ENCODE measurements at regions not wholly inside any gene's neighbourhood (a gene's known extent, or its start where the extent isn't known, plus 50 kb on each side); places are given as distances from the start of the nearest gene placed in this dataset.
"Not testable (repeated sequence)": the region's sequence is repeated elsewhere in the genome, so short reads cannot be mapped to it uniquely, and the experiment has no call there.

DNA sequence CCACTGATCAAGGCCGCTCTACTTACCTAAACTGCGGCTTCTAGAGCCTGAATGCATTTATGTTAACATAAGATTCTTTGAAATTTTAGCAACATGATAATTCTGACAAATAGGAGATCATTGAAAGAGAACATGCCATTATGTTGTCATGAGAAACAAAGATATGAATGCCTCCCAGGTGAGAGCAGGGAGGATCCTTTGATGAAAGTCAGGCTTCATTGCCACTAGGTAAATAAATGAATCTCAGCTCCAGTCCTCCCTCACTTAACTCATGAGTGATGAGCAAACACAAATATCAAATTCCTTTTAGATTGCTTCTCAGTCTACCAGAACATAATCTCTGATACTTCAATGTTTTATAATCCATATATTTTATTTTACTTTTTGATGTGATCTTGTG lies 463.2 kb upstream of the CDH7 start:
- DNase-seq (ENCODE audit: low spot score): no peak

DNA sequence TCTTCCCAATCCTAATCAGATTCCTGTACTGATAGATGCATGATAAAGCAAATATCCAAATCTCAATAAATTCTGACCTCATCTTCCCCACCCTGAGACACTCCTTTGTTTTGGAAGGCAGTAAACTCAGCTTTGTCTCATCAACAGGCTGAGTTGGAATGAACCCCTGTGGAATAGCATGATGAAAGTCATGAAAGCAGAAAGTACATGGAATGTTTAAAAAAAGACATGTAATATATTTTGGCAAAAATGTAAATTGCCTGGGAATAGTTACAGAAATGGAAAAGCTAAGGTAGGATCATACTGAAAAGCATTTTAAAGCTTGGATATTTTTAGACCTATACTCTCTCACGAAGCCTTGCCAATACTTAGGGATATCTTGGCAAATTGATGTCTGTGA lies 468.7 kb upstream of the CDH7 start:
- no peak for DNase-seq (ENCODE audit: low spot score)

DNA sequence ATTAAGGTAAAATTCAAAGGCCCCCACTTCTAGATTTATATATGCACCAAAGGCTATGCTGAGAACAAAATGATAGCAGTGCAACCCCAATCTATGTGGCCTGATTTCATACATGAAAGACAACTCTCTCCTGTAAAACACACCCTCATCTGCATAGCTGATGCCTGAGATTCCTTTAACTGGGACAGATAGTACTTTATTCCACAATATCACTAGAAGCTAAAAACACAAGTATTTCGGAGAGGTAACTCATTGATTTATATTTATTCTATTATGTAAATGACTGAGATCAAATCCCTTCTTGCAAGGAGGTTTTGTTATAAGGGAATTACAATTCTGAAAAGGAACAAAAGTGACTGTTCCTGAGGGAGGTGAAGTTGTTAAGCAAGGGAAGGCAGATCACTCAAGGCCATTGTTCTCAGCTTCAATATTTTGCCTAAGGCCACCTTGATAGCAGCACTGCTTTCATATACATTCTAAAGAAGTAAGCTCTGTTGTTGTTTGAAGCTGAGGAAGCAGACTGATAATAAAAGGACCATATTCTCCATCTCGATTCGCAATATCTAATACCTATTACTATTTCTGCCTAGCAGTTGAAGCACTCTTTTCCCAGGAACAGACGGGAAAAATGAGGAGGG lies 471.0 kb upstream of the CDH7 start:
- no peak for DNase-seq (ENCODE audit: low spot score)

DNA sequence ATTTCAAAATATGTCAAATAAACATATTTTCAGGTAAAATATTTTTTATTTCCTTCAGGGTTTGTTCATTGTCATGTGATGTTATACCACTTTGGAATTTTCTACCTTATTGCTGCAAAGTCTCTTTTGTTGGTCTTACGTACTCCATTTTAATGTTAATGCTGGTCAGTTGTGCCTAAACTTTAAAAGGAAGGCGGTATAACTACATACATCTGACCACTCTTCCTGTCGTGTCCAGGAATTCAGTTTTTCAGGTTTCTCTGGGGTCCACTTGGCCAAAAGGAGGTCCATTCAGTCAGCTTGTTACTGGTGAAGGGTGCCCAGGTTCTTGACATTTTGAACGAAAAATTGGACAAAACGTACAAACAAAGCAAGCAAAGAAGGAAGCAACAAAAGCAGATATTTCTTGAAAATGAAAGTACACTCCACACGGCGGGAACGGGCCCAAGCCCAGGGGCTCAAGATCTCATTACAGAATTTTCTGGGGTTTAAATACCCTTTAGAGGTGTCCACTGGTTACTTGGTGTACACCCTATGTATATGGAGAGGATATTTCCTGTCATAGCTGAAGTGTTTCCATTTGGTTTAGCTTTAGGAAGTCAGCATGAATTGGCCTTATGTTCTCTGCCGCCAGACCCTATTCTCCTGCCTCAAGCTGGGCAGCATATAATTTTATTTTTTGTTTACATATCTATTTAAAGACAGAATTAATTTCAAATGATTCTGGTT lies 471.7 kb upstream of the CDH7 start:
- no peak for DNase-seq (ENCODE audit: low spot score)

DNA sequence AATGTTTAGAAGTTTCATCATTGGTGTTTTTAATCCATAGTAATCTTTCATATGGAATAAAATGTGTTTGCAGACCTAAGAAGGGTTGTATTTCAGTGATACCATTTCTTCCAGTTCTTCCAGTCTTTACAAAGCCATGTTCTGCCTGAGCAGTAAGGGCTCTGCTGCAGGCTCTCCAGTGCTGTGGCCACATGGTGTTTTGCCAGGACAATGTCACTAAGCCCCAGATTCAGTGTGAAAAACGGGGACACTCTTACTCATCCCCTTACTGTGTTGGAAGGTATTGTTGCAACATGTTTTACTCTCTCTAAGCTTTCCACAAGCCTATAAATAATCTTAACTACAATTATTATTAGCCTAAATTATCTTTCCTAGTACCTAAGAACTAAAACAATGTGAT lies 481.4 kb upstream of the CDH7 start:
- DNase-seq (ENCODE audit: low spot score): no peak

DNA sequence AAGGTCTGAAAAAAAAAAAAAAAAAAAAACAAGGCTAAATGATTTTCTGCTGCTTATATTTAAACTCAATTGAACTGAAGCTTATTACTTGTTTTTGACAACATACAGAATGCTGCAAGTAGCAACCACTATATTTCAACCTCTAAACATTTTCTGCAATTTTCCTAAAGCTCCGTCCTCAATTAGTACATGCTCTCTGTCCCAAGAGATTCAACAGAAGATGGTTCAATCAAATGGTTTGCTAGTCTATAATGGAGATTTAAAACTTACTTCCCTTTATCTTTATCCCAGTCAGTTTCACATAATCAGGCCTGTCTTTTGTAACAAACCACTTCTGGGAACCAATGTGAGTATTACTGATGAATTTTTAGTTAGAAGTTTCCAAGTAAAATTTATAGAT lies 485.1 kb upstream of the CDH7 start:
- no peak for DNase-seq (ENCODE audit: low spot score)

DNA sequence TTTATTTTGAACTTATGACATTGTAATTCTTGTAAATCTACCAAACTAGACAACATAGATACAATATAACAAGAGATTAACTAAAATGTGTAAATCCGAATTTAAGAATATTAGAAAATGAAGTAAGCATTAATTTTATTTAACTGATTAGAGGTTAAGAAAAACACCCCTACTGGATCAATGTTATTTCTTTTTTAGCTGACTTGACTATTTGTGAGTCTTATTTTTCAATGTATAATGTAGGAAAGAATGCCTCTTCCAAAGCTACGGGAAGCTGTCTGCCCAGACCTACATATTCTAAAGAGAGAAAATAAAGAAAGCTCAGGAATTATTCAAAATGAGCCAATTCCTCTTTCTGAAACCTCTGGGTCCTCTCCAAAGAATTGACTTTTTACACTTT lies 490.8 kb upstream of the CDH7 start:
- no peak for DNase-seq (ENCODE audit: low spot score)

DNA sequence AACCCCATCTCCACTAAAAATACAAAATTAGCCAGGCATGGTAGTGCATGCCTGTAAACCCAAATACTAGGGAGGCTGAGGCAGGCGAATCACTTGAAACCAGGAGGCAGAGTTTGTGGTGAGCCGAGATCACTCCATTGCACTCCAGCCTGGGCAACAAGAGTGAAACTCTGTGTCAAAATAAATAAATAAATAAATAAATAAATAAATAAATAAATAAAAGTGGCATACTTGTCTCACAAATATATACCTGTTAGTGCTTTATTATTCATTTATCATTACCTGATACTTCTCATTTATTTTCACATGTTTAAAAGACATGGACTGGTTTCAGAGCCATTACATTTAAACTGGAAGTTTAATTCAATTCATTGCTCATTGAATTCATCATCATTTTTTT lies 491.4 kb upstream of the CDH7 start:
- no peak for DNase-seq (ENCODE audit: low spot score)

DNA sequence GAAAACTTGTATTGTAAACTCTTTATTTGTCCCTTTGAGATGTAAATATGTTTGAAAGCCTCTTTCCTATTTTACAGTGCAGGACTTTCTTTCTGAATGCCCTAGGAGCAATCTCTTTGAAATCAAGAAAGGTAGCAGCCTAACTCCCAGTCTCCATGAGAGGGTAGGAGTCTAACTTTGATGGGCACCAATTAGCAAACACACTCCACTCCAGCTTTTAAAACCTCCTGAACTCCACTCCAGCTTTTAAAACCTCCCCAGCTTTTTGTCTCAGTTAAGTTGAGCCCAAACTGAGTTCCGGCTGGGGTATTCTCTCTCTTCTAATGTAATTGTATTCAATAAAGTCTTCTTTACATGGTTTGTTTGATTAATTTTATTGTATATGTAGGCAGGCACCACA lies 493.7 kb upstream of the CDH7 start:
- no peak for DNase-seq (ENCODE audit: low spot score)

DNA sequence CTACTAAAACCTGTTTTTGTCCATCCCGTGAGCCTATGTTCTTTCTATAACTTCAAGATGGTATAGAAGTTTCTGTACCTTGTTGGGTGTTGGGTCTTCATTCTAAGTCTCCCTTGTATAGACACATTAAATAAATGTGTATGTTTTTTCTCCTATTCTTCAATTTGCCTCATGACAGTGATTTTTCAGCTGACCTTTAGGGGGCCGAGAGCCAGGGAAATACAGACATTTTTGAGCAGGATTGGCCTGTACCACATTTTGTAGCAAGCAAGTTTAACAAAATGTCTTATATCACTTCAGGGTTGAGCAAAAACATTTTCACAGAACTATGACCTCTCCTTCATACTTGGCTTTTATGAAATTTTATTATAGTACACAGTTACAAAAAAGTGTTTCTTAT lies 495.4 kb upstream of the CDH7 start:
- DNase-seq (ENCODE audit: low spot score): no peak

DNA sequence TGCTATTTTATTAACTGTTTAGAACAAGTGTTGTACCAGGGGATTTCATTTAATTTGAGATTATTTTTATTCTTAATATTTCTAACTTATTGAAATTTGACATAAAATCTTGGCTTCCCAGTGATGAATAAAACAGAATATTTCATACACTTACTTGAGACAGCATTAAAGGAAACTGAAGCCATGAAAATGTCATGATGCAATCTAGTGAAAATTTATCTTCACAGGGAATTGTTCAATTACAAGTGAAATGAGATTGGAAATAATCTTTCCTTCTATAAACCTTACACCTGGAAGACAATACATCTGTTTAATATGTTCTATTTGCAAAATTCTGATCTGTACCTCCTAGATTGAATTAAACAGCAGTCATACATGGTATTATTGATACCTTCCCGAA lies 511.0 kb upstream of the CDH7 start:
- DNase-seq (ENCODE audit: low spot score): no peak

DNA sequence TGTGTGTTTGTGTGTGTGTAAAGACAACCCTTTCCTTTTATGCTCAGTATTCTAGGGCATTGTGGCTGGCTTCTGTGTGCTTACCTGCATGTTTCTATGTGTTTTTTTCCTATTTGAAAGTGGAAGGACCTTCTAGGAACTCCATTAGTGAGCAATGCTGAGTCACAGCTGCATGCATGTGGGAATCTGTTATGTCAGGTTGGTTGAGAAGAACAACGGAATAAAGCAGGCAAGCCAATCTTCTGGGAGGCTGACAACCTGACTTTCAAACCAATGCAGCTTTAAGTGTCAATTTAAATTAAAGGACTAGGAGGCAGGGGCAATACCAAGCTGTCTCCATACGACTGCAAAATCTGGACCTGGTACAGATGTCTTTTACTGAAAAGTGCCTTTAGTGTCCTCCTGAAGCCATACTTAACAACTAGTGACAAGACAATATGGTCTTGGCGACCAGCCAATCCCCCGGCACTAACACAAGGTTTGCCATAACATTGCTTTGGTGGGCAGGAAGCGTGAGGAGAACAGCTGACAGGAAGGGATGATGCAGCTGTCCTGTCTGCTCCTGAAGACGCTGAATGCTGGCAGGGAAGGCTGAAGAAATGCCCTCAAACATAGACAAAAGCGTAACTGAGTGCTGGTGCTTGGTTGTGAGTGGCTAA lies 514.7 kb upstream of the CDH7 start:
- peak; percentile 5 for DNase-seq (ENCODE audit: low spot score)

DNA sequence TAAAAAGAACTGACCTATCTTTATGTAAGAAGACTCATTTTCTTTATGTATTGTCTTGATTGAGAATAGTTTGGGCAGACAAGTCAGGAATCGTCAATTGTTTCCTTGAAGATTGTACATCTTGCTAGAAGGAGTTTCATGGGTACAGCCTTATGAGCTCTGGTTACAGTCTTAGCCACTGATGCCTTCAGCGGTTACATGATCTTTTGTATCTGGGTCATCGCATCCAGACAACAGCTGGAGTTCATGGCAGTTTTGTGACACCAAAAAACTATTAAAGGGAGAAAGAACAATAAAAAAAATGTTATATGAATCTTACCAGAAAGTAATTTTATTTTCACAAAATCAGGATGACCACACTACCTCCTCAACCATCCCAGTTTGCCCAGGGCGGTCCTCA lies 520.5 kb upstream of the CDH7 start:
- DNase-seq (ENCODE audit: low spot score): no peak

DNA sequence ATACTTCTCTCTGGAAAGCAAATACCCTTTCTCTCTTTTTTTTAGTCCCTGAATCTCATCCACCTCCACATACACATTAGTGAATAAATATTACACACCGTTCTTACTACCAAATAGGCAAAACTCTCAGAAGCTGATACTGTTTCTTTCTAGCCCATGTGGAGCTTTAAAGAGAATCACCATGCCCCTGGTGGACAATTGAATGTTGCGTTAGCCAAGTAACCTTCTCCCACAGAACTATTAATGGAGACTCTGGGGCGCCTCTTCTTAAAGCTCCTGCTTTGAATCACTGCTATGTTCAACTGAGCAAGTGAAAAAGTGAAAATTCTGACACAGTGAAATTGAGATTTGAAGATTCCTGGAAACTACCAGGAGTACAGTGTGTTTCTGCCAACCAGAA lies 522.8 kb upstream of the CDH7 start:
- DNase-seq (ENCODE audit: low spot score): no peak

DNA sequence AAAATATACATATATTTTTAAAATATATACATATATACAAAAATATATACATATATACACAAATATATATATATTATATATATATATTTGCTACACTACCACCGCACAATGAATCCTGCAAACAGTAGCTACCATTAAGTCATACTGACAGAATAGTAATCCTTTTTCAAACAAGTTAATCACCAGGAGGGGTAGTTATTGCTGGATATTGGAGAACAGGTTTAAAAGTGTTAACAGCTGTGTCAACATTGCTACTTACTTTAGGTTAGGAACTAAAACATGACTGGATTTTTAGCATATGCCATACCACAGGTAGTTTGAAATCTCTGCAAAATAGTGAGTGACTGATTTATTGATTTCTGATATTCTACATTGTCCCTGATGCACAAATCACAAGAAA lies 529.1 kb upstream of the CDH7 start:
- DNase-seq (ENCODE audit: low spot score): no peak

DNA sequence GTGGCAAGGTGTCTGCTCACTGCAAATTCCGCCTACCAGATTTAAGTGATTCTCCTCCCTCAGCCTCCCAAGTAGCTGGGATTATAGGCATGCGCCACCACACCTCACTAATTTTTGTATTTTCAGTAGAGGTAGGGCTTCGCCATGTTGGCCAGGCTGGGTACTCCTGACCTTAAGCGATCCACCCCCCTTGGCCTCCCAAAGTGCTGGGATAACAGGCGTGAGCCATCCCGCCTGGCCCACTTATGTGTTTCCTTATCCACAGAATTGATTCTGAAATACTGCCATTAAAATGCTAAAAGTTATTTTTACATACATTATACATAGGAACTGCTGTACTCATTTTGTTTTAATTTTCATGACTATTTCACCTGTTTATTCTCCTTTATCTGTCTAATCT lies 529.7 kb upstream of the CDH7 start:
- no peak for DNase-seq (ENCODE audit: low spot score)

DNA sequence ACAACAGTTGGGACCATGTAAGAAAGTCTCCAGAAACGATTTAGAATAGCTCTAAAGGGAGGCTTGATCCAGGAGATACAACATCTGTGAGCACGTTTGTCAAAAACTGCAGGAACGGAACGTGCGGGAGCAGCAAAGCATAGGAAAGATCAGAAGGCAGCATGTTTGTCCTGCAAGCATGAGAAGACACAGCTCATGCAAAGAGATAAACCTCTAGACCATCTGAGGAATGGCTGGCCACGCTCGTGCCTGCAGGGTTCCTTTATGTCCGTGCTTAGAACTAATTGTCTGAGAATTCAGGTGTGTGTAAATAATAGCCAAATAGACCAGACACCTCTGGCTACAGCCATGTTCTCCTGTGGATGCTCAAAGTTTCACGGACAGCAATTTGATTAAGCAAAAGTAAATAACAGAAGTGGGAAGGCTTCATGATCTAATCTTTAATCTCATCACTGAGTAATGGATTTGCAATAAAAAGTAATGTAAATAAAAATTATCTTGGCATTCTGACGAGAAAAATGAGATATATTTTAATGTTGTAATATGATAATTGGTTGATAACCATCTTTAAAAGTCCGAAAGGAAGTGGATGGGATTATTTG lies 534.8 kb upstream of the CDH7 start:
- no peak for DNase-seq (ENCODE audit: low spot score)

DNA sequence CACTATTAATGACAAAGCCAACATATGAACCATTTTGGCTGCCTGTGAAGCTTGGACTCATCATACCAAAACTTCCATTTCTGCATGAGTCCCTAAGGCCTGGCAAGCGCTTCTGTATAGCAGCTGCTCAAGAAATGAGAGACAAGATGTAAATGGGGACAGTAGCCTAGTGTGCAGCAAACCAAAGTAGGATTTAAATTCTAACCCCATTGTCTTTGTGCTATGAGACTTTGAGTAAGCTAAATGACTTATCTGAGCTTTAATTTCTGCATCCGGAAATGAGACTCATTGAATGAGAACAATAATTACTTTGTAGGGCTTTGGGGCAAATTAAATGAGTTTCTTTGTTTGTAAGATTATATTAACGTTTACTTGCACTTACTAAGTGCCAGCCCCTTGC lies 536.4 kb upstream of the CDH7 start:
- no peak for DNase-seq (ENCODE audit: low spot score)

DNA sequence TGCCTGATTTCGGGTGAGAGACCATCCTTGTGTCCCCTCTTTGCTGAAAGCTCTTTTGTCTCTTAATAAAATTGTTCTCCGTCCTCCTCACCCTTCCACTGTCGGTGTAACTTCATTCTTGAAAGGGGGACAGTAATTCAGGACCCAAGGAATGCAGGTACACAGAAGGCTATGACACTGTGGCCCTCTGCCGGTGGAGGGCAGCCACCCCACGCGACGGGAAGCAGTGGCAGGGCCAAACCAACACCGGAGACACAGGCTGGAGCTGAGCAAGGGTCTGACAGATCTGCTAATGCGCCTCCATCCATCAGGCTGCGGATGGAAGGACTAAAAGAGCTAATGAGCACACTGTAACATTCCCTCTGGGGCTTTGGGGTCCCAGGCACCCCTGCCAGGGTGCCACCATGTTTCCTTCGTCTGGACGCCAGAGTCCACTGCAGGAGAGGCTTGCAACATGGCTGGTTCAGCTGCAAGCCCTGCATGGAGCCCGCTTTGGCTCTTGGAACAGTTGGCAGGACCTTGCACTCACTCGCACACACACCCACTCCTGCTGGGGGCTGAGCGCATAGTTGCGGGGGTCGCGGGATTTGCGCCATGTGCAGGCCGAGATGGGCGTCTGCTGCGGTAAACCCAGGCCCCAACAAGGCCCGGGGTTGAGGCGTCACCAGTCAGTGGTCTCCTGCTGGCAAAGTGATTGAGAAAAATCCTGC lies 544.1 kb upstream of the CDH7 start:
- DNase-seq (ENCODE audit: low spot score): no peak

DNA sequence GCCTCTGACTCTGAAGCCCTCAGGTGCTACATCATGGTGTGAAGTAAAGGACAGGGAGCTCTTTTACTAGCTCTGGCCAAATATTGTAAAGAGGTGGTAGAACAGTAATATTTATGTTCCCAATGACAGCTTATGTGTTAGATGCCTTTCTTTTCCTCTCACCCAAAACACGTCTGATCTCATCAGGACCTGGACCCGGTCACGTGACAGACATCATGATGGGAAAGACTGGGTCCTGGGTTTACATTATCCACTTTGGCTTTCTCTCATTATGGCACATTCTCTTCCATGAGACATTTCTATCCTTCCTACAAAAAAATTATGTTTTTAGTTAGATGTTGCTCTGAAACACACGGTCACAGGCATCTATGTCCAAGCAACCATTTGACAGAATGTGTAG lies 548.7 kb upstream of the CDH7 start:
- no peak for DNase-seq (ENCODE audit: low spot score)

DNA sequence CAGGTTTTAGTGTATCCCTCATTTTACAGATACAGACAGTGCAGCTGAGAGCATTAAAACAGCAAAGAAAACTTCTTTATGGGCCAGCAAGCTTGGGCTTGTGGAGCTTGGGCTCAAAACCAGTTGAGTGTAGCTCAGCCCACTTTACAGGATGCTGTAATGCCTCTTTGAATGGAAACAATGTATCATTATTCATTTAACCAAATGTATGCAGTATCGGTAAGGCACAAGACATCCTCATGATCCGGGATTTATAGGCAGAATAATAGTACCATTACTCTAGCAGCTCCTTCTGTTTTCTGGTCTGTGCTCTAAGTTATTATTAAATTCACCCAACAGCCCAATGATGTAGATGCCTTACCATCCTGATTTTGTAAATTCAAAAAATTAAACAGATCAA lies 575.1 kb upstream of the CDH7 start:
- no peak for DNase-seq (ENCODE audit: low spot score)

DNA sequence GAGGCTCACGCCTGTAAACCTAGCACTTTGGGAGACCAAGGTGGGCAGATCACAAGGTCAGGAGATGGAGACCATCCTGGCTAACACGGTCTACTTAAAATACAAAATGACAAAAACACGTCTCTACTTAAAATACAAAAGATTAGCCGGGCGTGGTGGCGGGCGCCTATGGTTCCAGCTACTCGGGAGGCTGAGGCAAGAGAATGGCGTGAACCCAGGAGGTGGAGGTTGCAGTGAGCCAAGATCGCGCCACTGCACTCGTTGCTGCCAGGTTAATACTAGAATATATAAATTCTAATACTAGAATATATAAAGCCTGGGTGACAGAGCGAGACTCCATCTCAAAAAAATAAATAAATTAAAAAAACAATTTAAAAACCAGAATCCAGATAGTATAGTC lies 588.7 kb upstream of the CDH7 start:
- DNase-seq (ENCODE audit: low spot score): not testable (repeated sequence)

Measured in Ammon's horn (tissue), 1 donor.